ENCODE measurements at regions not wholly inside any gene's neighbourhood (a gene's known extent, or its start where the extent isn't known, plus 50 kb on each side); places are given as distances from the start of the nearest gene placed in this dataset.

DNA sequence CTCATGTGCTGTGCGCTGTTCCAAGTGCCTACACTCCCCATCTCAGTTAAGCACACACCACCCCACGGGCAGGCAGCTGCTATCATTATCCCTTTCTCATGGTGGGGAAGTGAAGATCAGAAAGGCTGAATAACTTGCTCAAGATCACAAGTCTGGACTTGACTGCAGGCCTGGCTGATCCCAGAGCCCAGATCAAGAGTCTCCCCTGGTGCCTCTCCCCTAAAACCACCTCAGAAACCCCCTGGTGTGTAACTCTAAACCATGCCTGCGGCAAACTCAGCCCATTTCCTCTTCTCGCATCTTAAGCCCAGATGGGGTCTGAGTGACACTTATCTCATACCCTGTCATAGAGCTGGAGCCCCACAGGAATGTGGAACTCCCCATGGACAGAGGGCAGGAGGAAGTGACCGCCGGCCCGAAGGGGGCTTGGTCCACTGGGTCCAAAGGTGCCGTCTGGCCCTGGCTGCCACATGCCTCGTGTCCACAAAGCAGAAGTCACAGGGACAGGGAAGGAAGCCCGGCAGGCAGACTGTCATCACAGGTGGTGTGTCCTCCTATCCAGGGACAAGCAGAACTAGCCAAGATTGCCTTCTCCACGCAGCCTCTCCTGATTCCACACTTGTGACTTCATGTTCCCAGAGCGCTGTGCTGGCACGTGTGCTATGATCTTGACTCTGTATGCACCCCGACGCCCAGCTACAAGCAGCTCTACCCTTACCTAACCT, 92.1 kb downstream of the SYF2 start:
- H3K27ac Mint-ChIP-seq: peak overlapping the region; percentile 40
- ATAC-seq: peak; percentile 87
- peak overlapping the region; percentile 13 for H3K4me3 Mint-ChIP-seq
- H3K36me3 Mint-ChIP-seq: no peaks in the 10 kb centered on the region
- no peaks in the 10 kb centered on the region for H3K9me3 Mint-ChIP-seq
- H3K4me1 Mint-ChIP-seq: peaks cover 19% of the 10 kb centered on the region
- H3K27me3 Mint-ChIP-seq: peaks cover 71% of the 10 kb centered on the region

DNA sequence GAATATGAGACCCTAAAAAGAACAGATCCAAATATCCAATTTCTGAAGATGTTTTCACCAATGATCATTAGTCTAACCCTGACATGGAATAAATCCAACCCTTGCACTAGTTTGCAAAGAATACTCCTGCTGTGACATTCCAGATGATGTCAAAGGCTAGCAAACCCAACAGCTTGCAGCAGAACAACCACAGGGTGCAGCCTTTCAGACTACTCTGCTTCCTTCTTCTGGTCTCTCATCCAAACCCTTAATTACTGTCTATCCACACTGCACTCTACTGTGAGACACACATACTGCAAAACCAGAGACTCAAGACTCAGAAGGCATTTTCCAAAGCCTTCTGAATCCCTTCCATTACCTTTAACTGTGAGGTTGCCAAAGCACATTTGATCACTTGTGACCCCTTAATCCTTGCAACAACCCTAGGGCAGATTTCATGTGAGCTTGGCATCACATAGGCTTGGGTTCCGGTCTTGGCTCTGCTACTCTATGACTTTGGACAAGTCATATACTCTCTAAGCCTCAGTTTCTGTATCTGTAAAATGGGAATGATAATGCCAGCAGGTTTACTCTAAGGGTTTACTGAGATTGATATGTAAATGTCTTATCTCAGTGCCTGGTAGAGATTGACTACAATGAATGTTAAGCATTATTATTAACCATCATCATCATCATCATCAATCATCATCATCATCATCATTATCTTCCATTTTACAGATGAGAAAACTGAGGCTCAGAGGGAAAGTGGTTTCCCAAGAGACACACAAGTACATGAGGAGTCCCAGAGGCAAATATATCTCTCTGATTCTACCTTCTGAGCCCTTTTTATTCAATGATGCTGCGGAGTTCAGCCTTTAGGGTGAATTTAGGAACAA, 94.5 kb downstream of the SYF2 start:
- Mint-ChIP-seq H3K36me3 (no peaks in the 10 kb centered on the region), H3K9me3 (no peaks in the 10 kb centered on the region), H3K4me1 (peaks cover 19% of the 10 kb centered on the region), H3K4me3 (no peak overlapping the region), H3K27me3 (peaks cover 71% of the 10 kb centered on the region), H3K27ac (no peak overlapping the region)
- ATAC-seq: no peak

- Mint-ChIP-seq H3K4me3 (no peak overlapping the region), H3K4me1 (peaks cover 19% of the 10 kb centered on the region), H3K27me3 (peaks cover 64% of the 10 kb centered on the region), H3K9me3 (no peaks in the 10 kb centered on the region), H3K36me3 (no peaks in the 10 kb centered on the region), H3K27ac (no peak overlapping the region)
- ATAC-seq: no peak
Measured at GRCh38 chr1:25137106-25137505, 95.2 kb downstream of the SYF2 start.

DNA sequence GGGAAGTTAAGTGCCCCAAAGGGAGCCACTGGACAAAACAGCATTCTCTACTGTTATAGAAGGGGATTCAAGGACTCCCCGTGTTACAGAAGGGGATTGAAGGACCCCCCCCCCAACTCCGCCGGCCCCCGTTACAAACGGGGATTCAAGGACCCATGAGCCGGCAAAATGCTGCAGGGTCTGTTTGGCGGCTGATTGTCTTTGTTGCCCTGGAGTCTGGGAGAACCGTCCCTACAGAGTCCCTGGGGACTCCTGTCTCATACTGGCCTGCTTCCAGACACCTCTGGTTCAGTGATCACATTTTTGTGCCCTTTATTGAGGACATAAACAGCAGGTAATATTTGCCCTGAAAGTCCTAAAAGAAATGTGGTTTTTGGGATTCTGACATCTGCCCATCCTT, 96.4 kb downstream of the SYF2 start:
- Mint-ChIP-seq H3K36me3 (no peaks in the 10 kb centered on the region), H3K9me3 (no peaks in the 10 kb centered on the region), H3K27ac (no peak overlapping the region), H3K4me1 (peaks cover 19% of the 10 kb centered on the region), H3K27me3 (peaks cover 55% of the 10 kb centered on the region), H3K4me3 (no peak overlapping the region)
- no peak for ATAC-seq

- Mint-ChIP-seq H3K36me3 (no peaks in the 10 kb centered on the region), H3K4me1 (peaks cover 9% of the 10 kb centered on the region), H3K9me3 (no peaks in the 10 kb centered on the region), H3K27ac (no peak overlapping the region), H3K27me3 (peaks cover 45% of the 10 kb centered on the region), H3K4me3 (no peak overlapping the region)
- no peak for ATAC-seq
Measured at GRCh38 chr1:25134801-25135461, 97.4 kb downstream of the SYF2 start.

DNA sequence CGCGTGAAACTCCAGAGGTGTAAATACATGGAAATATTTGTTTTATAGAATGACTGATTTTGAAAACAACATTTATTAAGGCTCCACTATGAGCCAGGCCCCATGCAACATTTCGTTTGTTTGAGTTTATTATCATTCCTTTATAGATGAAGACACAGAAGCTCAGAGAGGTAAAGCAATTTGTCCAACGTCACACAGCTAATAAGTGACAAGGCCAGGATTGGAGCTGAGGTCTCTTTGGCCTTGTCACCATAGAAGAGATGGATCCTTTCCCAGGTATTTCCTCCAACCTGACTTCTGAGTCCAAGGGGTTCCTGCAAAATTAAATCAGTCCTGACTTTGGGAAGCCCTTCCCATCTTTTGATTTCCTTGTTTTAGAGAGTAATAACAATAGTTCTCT, 98.0 kb downstream of the SYF2 start:
- Mint-ChIP-seq H3K4me3 (no peak overlapping the region), H3K27ac (no peak overlapping the region), H3K4me1 (peaks cover 3% of the 10 kb centered on the region), H3K27me3 (peaks cover 39% of the 10 kb centered on the region), H3K36me3 (no peaks in the 10 kb centered on the region), H3K9me3 (no peaks in the 10 kb centered on the region)
- no peak for ATAC-seq

DNA sequence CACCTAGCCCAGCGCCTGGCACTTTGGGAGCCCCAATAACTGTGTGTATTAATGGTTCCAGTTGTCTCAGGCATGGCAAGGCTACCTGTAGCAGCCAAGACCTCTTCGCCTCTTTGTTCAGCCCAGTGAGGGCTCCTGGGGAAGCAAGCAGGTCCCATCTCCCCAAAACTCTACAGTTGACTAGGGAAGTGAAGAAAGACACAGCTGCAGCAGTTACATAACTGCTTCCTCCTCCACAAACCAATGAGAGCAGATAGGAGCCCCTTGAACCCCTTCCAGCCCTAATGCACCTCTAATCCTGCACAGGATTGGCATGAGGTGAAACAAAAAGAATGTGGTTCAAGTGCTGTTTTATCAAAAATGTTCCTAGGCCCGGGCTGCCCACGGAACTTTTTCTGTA, 100.5 kb downstream of the SYF2 start:
- no peak for ATAC-seq
- Mint-ChIP-seq H3K9me3 (no peaks in the 10 kb centered on the region), H3K27ac (no peak overlapping the region), H3K36me3 (no peaks in the 10 kb centered on the region), H3K4me3 (no peak overlapping the region), H3K27me3 (peaks cover 19% of the 10 kb centered on the region), H3K4me1 (peaks cover 10% of the 10 kb centered on the region)

DNA sequence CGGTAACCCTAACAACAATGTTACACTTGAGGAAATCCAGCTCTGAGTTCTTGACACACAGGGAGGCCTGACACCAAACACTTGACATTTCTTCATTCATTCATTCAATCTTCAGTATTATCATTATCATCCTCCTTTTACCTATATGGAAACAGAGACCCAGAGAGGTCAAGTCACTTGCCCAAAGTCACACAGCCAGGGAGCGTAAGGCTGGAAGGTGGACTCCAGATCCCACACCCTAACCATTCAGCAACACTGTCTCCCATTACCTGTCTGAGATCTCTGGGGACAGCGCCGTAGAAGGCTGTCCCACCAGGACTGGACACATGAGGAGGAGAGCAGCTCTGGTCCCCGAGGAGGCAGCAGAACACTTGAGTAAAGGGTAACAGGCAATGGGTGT, 101.4 kb downstream of the SYF2 start:
- Mint-ChIP-seq H3K4me1 (peaks cover 10% of the 10 kb centered on the region), H3K27me3 (peaks cover 13% of the 10 kb centered on the region), H3K27ac (no peak overlapping the region), H3K4me3 (no peak overlapping the region), H3K9me3 (no peaks in the 10 kb centered on the region), H3K36me3 (no peaks in the 10 kb centered on the region)
- no peak for ATAC-seq

GRCh38 chr1:25129380-25129779, 102.9 kb downstream of the SYF2 start:
- H3K27ac Mint-ChIP-seq: no peak overlapping the region
- no peak for ATAC-seq
- peaks cover 10% of the 10 kb centered on the region for H3K4me1 Mint-ChIP-seq
- no peaks in the 10 kb centered on the region for H3K9me3 Mint-ChIP-seq
- H3K27me3 Mint-ChIP-seq: peaks cover 12% of the 10 kb centered on the region
- no peak overlapping the region for H3K4me3 Mint-ChIP-seq
- H3K36me3 Mint-ChIP-seq: no peaks in the 10 kb centered on the region

DNA sequence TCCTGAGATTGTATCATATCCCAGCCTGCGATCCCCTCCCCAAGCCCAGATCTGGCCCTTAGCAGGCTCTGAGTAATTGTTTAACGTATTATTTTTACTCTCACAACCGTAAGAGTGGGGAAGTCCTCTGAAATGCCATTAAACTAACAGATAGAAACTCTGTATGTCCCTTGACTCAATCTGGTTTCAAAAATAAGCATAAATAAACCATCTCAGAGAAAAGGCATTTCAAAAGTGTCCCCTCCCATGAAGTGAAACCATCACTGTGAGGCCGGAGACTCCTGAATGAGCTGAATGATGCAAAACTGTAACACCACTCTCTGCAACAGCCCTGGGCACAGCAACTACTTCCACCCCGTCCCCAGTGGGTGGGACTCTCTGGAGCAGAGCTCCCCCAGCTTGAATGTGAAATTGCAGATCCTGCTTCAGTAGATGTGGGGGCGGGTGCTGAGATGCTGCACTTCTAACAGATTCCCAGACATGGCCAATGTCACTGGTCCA, 104.1 kb downstream of the SYF2 start:
- Mint-ChIP-seq H3K36me3 (no peaks in the 10 kb centered on the region), H3K27ac (peak overlapping the region; percentile 40), H3K9me3 (no peaks in the 10 kb centered on the region), H3K27me3 (no peaks in the 10 kb centered on the region), H3K4me3 (no peak overlapping the region), H3K4me1 (peaks cover 10% of the 10 kb centered on the region)
- ATAC-seq: peak; percentile 91

- Mint-ChIP-seq H3K36me3 (no peaks in the 10 kb centered on the region), H3K4me1 (peaks cover 10% of the 10 kb centered on the region), H3K27ac (no peak overlapping the region), H3K9me3 (no peaks in the 10 kb centered on the region), H3K27me3 (no peaks in the 10 kb centered on the region), H3K4me3 (no peak overlapping the region)
- no peak for ATAC-seq
Measured at GRCh38 chr1:25126562-25126961, 105.7 kb downstream of the SYF2 start.

GRCh38 chr1:25123551-25123950, 108.8 kb downstream of the SYF2 start:
- no peak overlapping the region for H3K27ac Mint-ChIP-seq
- H3K4me1 Mint-ChIP-seq: peaks cover 24% of the 10 kb centered on the region
- H3K36me3 Mint-ChIP-seq: no peaks in the 10 kb centered on the region
- no peak overlapping the region for H3K4me3 Mint-ChIP-seq
- no peaks in the 10 kb centered on the region for H3K27me3 Mint-ChIP-seq
- H3K9me3 Mint-ChIP-seq: no peaks in the 10 kb centered on the region
- peak; percentile 61 for ATAC-seq

GRCh38 chr1:25122747-25123146, 109.6 kb downstream of the SYF2 start:
- no peak overlapping the region for H3K4me3 Mint-ChIP-seq
- H3K27ac Mint-ChIP-seq: no peak overlapping the region
- H3K36me3 Mint-ChIP-seq: no peaks in the 10 kb centered on the region
- no peaks in the 10 kb centered on the region for H3K27me3 Mint-ChIP-seq
- H3K9me3 Mint-ChIP-seq: no peaks in the 10 kb centered on the region
- no peak for ATAC-seq
- peaks cover 19% of the 10 kb centered on the region for H3K4me1 Mint-ChIP-seq

- Mint-ChIP-seq H3K4me1 (peaks cover 18% of the 10 kb centered on the region), H3K27me3 (peaks cover 19% of the 10 kb centered on the region), H3K4me3 (no peak overlapping the region), H3K9me3 (no peaks in the 10 kb centered on the region), H3K27ac (no peak overlapping the region), H3K36me3 (no peaks in the 10 kb centered on the region)
- no peak for ATAC-seq
Measured at GRCh38 chr1:25120281-25120680, 112.0 kb downstream of the SYF2 start.

DNA sequence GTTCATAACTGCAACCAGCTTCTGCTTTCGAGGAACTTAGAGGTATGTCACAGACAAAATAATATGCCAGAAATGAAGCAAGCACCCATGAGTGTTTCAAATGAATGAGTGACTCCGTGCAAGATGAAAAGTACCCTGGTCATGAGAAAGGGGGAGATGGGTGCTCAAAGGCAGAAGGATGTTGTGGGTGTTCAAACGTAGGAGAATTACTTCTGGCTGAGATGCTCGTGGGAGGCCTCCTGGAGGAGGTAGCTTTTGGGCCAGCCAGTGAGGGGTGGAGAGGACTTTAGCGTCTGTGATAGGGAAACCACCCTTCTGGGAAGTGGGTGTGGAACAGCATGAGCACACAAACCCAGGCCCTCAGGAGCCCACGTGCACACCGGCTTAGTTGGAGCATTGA, 113.8 kb downstream of the SYF2 start:
- no peaks in the 10 kb centered on the region for H3K9me3 Mint-ChIP-seq
- peak; percentile 51 for ATAC-seq
- H3K4me1 Mint-ChIP-seq: peaks cover 18% of the 10 kb centered on the region
- no peaks in the 10 kb centered on the region for H3K36me3 Mint-ChIP-seq
- H3K27me3 Mint-ChIP-seq: peaks cover 31% of the 10 kb centered on the region
- peak overlapping the region; percentile 7 for H3K27ac Mint-ChIP-seq
- no peak overlapping the region for H3K4me3 Mint-ChIP-seq

Measured in stimulated activated memory B cell treated with anti-CD40 and anti-IgM and Interleukin-4, amounts not matched to agents 10 μg/mL and 1 μg/mL and 100 μg/mL, for 72 hours (primary cell).